CD14-positive monocyte (primary cell): ENCODE measurements at regions not wholly inside any gene's neighbourhood (a gene's known extent, or its start where the extent isn't known, plus 50 kb on each side); places are given as distances from the start of the nearest gene placed in this dataset.

Experiments
- DNase-seq, 3 donors: peaks; one replicate each; pipeline ENCODE4 v3.0.0-alpha.2; 2011 to 2022
- H2AFZ ChIP-seq: 2 replicates; pipeline ENCODE4 v1.6.0; 2012; ENCODE audit warnings: mild to moderate bottlenecking, low read depth, low read length, inconsistent platforms; ENCODE audit not compliant: insufficient read depth, poor library complexity, severe bottlenecking
- H3K27ac ChIP-seq, 2 donors: 1 replicate in 1 of 2; 2 replicates in 1 of 2; pipeline ENCODE4 v1.5.1; 2012 to 2013; ENCODE audit warnings: low read length in 2 of 2, control low read depth in 1 of 2, inconsistent platforms in 1 of 2, low read depth in 1 of 2, mild to moderate bottlenecking in 1 of 2
- H3K27me3 ChIP-seq, 2 donors: one replicate each; pipeline versions ENCODE4 v1.6.0 to v1.6.1; 2011 to 2013; ENCODE audit warnings: low read length in 2 of 2; ENCODE audit not compliant: control insufficient read depth in 2 of 2, insufficient read depth in 2 of 2
- H3K36me3 ChIP-seq, 2 donors: replicated peaks in 1 of 2; 1 replicate in 1 of 2; 2 replicates in 1 of 2; pipeline versions ENCODE4 v1.5.1 to v1.6.1; 2012 to 2013; ENCODE audit warnings: low read length in 2 of 2, control low read depth in 1 of 2, inconsistent platforms in 1 of 2, mild to moderate bottlenecking in 1 of 2; ENCODE audit not compliant: insufficient read depth in 2 of 2, control insufficient read depth in 1 of 2
- H3K4me1 ChIP-seq, 2 donors: 1 replicate in 1 of 2; 2 replicates in 1 of 2; pipeline versions ENCODE4 v1.5.1 to v1.6.1; 2012 to 2013; ENCODE audit warnings: low read length in 2 of 2, control low read depth in 1 of 2, inconsistent platforms in 1 of 2, mild to moderate bottlenecking in 1 of 2, moderate library complexity in 1 of 2; ENCODE audit not compliant: insufficient read depth in 2 of 2, control insufficient read depth in 1 of 2
- H3K4me2 ChIP-seq: replicated peaks from 2 replicates; pipeline ENCODE3; 2012; ENCODE audit warnings: low read length, moderate library complexity, mild to moderate bottlenecking; ENCODE audit not compliant: poor library complexity, severe bottlenecking; ENCODE audit errors: extremely low read depth
- H3K4me3 ChIP-seq, 3 experiments: fragments of 200-600 bp in 1 of 3; sonication (generic) in 1 of 3; replicated peaks in 1 of 3; 1 replicate in 2 of 3; 2 replicates in 1 of 3; pipeline ENCODE4 v1.5.1; 2011 to 2013; ENCODE audit warnings: low read length in 3 of 3, mild to moderate bottlenecking in 3 of 3, control low read depth in 2 of 3, low read depth in 2 of 3, inconsistent platforms in 1 of 3, moderate library complexity in 1 of 3
- H3K79me2 ChIP-seq: 2 replicates; pipeline ENCODE4 v1.6.0; 2012; ENCODE audit warnings: mild to moderate bottlenecking, control low read depth, inconsistent platforms, low read length, moderate library complexity; ENCODE audit not compliant: insufficient read depth
- H3K9ac ChIP-seq: 2 replicates; pipeline ENCODE4 v1.6.0; 2017; ENCODE audit warnings: low read length, mild to moderate bottlenecking; ENCODE audit not compliant: insufficient read depth, poor library complexity, severe bottlenecking
- H3K9me3 ChIP-seq, 2 donors: replicated peaks in 1 of 2; 1 replicate in 1 of 2; 2 replicates in 1 of 2; pipeline versions ENCODE4 v1.5.1 to v1.6.1; 2012 to 2013; ENCODE audit warnings: low read length in 2 of 2, control low read depth in 1 of 2; ENCODE audit not compliant: control insufficient read depth in 1 of 2, insufficient read depth in 1 of 2
- H4K20me1 ChIP-seq: 2 replicates; pipeline ENCODE4 v1.6.0; 2012; ENCODE audit warnings: mild to moderate bottlenecking, low read length, control low read depth, moderate library complexity; ENCODE audit not compliant: insufficient read depth
- H3K27ac Mint-ChIP-seq, 7 donors: one replicate each; pipeline ENCODE4 v1.8.0; 2020; ENCODE audit warnings: mild to moderate bottlenecking in 7 of 7, mixed read lengths in 7 of 7, moderate library complexity in 6 of 7, inconsistent platforms in 2 of 7
- H3K27me3 Mint-ChIP-seq, 3 donors: one replicate each; pipeline ENCODE4 v1.8.0; 2021 to 2022; ENCODE audit warnings: low read depth in 3 of 3, mild to moderate bottlenecking in 3 of 3, mixed read lengths in 3 of 3, moderate library complexity in 3 of 3, inconsistent platforms in 1 of 3
- H3K36me3 Mint-ChIP-seq, 2 donors: one replicate each; pipeline ENCODE4 v1.8.0; 2020; ENCODE audit warnings: mixed read lengths in 2 of 2, inconsistent platforms in 1 of 2, mild to moderate bottlenecking in 1 of 2
- H3K4me1 Mint-ChIP-seq: one replicate; pipeline ENCODE4 v1.8.0; 2020; ENCODE audit warnings: mild to moderate bottlenecking, mixed read lengths
- H3K4me3 Mint-ChIP-seq, 2 donors: one replicate each; pipeline ENCODE4 v1.8.0; 2020; ENCODE audit warnings: mild to moderate bottlenecking in 2 of 2, mixed read lengths in 2 of 2, moderate library complexity in 1 of 2
- H3K9me3 Mint-ChIP-seq, 7 donors: one replicate each; pipeline ENCODE4 v1.8.0; 2020 to 2022; ENCODE audit warnings: mixed read lengths in 7 of 7, mild to moderate bottlenecking in 6 of 7, moderate library complexity in 6 of 7, inconsistent platforms in 2 of 7
- CTCF ChIP-seq: fragments of 200-600 bp; IDR thresholded peaks from one replicate; pipeline ENCODE4 v1.8.0; 2022; ENCODE audit warnings: antibody characterized with exemption, mild to moderate bottlenecking
- WGBS: methylation state at CpG from one replicate; pipeline ENCODE4 v1.1.5; 2013; ENCODE audit warnings: missing lambda C conversion rate; ENCODE audit not compliant: insufficient coverage; 5-methylcytosine and 5-hydroxymethylcytosine counted together
- intact Hi-C, 2 donors: fragments of 100-400 bp; cut with micrococcal nuclease; formaldehyde crosslinking; loops; one replicate each; pipeline versions ENCODE4 v1.15.0 to v1.15.1; 2023

GRCh38 chr1:3981261-3981660 lies 81.2 kb upstream of the C1orf174 start:
- peaks cover 4% of the 10 kb centered on the region for H3K4me1 Mint-ChIP-seq
- DNase-seq: no peak
- no peaks in the 10 kb centered on the region for H4K20me1 ChIP-seq
- H2AFZ ChIP-seq: no peak overlapping the region
- H3K27me3 Mint-ChIP-seq: peaks cover 4 to 10% (median 5%) of the 10 kb centered on the region in 3 donors
- H3K36me3 Mint-ChIP-seq: no peaks in the 10 kb centered on the region
- intact Hi-C loops: no loop called here
- peaks cover 0 to 3% (median 0%) of the 10 kb centered on the region in 7 donors for H3K9me3 Mint-ChIP-seq
- H3K9me3 ChIP-seq: no peaks in the 10 kb centered on the region
- no peak overlapping the region for H3K4me3 ChIP-seq
- H3K4me2 ChIP-seq: no peak overlapping the region
- H3K4me3 Mint-ChIP-seq: no peak overlapping the region
- TF ChIP-seq CTCF: no peak
- no peak overlapping the region for H3K27ac Mint-ChIP-seq
- H3K79me2 ChIP-seq: no peaks in the 10 kb centered on the region
- H3K27ac ChIP-seq: no peak overlapping the region
- 53% methylated on average over 2 of the region's 5 CpGs for WGBS
- no peaks in the 10 kb centered on the region for H3K4me1 ChIP-seq
- no peaks in the 10 kb centered on the region for H3K36me3 ChIP-seq
- no peak overlapping the region for H3K9ac ChIP-seq
- no peaks in the 10 kb centered on the region for H3K27me3 ChIP-seq

- H3K4me1 ChIP-seq: no peaks in the 10 kb centered on the region
- no peak overlapping the region for H2AFZ ChIP-seq
- no peak for TF ChIP-seq CTCF
- H3K27ac ChIP-seq: no peak overlapping the region
- Mint-ChIP-seq H3K27me3 (peaks cover 4 to 10% (median 5%) of the 10 kb centered on the region in 3 donors), H3K36me3 (no peaks in the 10 kb centered on the region), H3K9me3 (peaks cover 0 to 2% (median 0%) of the 10 kb centered on the region in 7 donors), H3K27ac (peak overlapping the region in 1 of 7 donors; percentile 4), H3K4me3 (peak overlapping the region in 1 of 2 donors; percentile 39), H3K4me1 (peaks cover 4% of the 10 kb centered on the region)
- 47% methylated on average over 10 of the region's 12 CpGs for WGBS
- intact Hi-C loops: no loop called here
- no peak overlapping the region for H3K9ac ChIP-seq
- no peaks in the 10 kb centered on the region for H3K79me2 ChIP-seq
- H3K27me3 ChIP-seq: no peaks in the 10 kb centered on the region
- no peaks in the 10 kb centered on the region for H3K36me3 ChIP-seq
- H3K4me3 ChIP-seq: no peak overlapping the region
- H3K9me3 ChIP-seq: no peaks in the 10 kb centered on the region
- DNase-seq: no peak
- no peak overlapping the region for H3K4me2 ChIP-seq
- H4K20me1 ChIP-seq: no peaks in the 10 kb centered on the region
Observed at GRCh38 chr1:3981746-3982505, 81.9 kb upstream of the C1orf174 start.
